Small intestine (tissue), 7 donors: ENCODE measurements at regions not wholly inside any gene's neighbourhood (a gene's known extent, or its start where the extent isn't known, plus 50 kb on each side); places are given as distances from the start of the nearest gene placed in this dataset.

ENCODE experiments used
- DNase-seq, 2 donors: peaks; one replicate each; pipeline versions ENCODE4 v3.0.0 to v3.0.0-alpha.2; 2013
- FAIRE-seq: peaks from 2 replicates; lab custom pipeline; 2012; peaks lifted over from hg19 to GRCh38; lab: Jason Lieb, UNC
- H3K27ac ChIP-seq, 3 donors: one replicate each; pipeline ENCODE4 v1.5.1; 2013; ENCODE audit warnings: low read length in 2 of 3, mild to moderate bottlenecking in 2 of 3, control low read depth in 1 of 3, inconsistent platforms in 1 of 3, low read depth in 1 of 3, moderate library complexity in 1 of 3
- H3K27me3 ChIP-seq, 3 donors: one replicate each; pipeline ENCODE4 v1.6.1; 2013; ENCODE audit warnings: low read length in 3 of 3, inconsistent platforms in 1 of 3; ENCODE audit not compliant: control insufficient read depth in 3 of 3, insufficient read depth in 3 of 3
- H3K36me3 ChIP-seq, 3 donors: one replicate each; pipeline ENCODE4 v1.6.1; 2013; ENCODE audit warnings: low read length in 3 of 3, inconsistent platforms in 1 of 3, low read depth in 1 of 3, mild to moderate bottlenecking in 1 of 3, moderate library complexity in 1 of 3; ENCODE audit not compliant: control insufficient read depth in 3 of 3, insufficient read depth in 2 of 3
- H3K4me1 ChIP-seq, 3 donors: one replicate each; pipeline ENCODE4 v1.6.1; 2013; ENCODE audit warnings: low read length in 2 of 3, inconsistent platforms in 1 of 3, low read depth in 1 of 3, mild to moderate bottlenecking in 1 of 3, moderate library complexity in 1 of 3; ENCODE audit not compliant: control insufficient read depth in 3 of 3, insufficient read depth in 2 of 3
- H3K4me3 ChIP-seq, 3 donors: one replicate each; pipeline ENCODE4 v1.5.1; 2013; ENCODE audit warnings: low read length in 3 of 3, control low read depth in 1 of 3, inconsistent platforms in 1 of 3, low read depth in 1 of 3, mild to moderate bottlenecking in 1 of 3, moderate library complexity in 1 of 3
- H3K9me3 ChIP-seq, 2 donors: one replicate each; pipeline ENCODE4 v1.6.1; 2013; ENCODE audit warnings: low read depth in 1 of 2, low read length in 1 of 2; ENCODE audit not compliant: control insufficient read depth in 2 of 2, insufficient read depth in 1 of 2
- WGBS, 3 donors: extraction: QIAGEN DNeasy Blood & Tissue Kit; methylation state at CpG; one replicate each; pipeline ENCODE4 v1.1.7; 2013; 5-methylcytosine and 5-hydroxymethylcytosine counted together
- donor health status: healthy with polysubstance abuse.
- donor health status: control.
- donor health status: control.
- donor health status: Bipolar disorder and iron deficiency.
- donor health status: healthy.

DNA sequence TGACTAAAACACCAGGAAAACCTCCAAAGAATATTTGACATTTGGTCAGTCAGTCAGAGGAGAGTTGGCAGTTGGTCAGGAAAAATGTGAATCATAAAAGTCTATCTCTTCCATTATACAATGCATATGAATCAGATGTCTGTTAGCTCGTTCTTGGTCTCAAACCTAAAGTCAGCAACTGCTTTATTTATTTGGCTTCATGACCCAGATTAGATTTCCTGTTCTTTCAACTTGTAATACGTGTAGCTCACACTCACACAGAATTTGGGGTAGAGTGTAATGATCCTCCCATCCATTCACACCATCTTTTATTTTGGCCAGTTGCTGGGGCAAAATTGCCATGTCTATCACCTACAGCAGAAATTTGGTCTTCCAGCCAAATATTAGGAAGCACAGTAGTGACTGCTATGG lies 81.9 kb upstream of the COL5A2 start:
- 32 to 45% (median 36%) methylated on average over 2 of the region's 2 CpGs for WGBS, 3 donors
- FAIRE-seq (no peak), DNase-seq (no peak)
- peaks cover 0 to 4% (median 0%) of the 10 kb centered on the region in 3 donors for H3K4me1 ChIP-seq
- H3K4me3 ChIP-seq, result no peak overlapping the region
- H3K9me3 ChIP-seq, result peaks cover 2 to 4% of the 10 kb centered on the region in 2 donors
- no peaks in the 10 kb centered on the region for H3K36me3 ChIP-seq
- no peaks in the 10 kb centered on the region for H3K27me3 ChIP-seq
- no peak overlapping the region for H3K27ac ChIP-seq

DNA sequence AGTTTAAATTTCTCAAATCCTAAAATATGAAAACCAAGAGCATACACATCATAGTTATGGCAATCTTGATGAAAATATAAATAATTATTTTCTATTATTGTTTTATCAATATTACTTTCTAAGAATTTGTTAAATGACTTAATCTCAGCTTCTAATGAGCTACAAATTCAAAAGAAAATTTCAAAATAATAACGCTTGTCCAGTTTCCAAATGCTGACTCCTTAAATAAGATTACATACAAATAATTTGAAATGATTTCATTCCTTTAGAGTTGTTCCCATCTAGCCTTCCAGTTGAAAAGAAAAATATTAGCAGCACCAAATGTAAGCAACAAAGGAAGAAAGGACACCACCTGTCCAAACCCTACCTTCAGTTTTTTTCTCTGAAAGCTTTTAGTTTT lies 82.4 kb upstream of the COL5A2 start:
- Histone ChIP-seq H3K27ac (no peak overlapping the region), H3K36me3 (no peaks in the 10 kb centered on the region), H3K9me3 (peaks cover 2 to 4% of the 10 kb centered on the region in 2 donors), H3K27me3 (no peaks in the 10 kb centered on the region), H3K4me1 (peaks cover 0 to 4% (median 0%) of the 10 kb centered on the region in 3 donors), H3K4me3 (no peak overlapping the region)
- 89 to 98% (median 92%) methylated on average over 1 of the region's 1 CpG for WGBS, 3 donors
- FAIRE-seq, result no peak
- no peak for DNase-seq

DNA sequence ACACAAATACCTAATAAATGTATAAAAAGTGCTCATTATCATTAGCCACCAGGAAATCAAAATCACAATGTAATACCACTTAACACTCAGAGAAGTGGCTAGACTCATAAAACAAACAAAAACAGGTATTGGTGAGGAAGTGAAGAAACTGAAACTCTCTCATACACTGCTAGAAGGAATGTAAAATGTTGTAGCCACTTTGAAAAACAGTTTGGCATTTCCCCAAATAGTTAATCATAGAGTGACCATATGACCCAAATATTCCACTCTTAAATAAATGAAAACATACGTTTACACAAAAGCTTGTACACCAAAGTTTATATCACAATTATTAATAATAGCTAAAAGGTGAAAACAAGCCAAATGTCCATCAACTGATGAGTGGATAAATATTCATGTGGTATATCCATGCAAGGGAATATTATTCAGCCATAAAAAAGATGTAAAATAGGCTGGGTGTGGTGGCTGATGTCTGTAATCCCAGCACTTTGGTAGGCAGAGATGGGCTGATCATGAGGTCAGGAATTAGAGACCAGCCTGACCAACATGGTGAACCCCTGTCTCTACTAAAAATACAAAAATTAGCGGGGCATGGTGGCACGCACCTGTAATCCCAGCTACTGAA lies 86.2 kb upstream of the COL5A2 start:
- H3K9me3 ChIP-seq, result peaks cover 0 to 4% of the 10 kb centered on the region in 2 donors
- H3K4me3 ChIP-seq, result no peak overlapping the region
- H3K27ac ChIP-seq, result no peak overlapping the region
- FAIRE-seq (no peak), DNase-seq (no peak)
- WGBS, 3 donors, result 80 to 98% (median 82%) methylated on average over 3 of the region's 3 CpGs
- peaks cover 0 to 4% (median 0%) of the 10 kb centered on the region in 3 donors for H3K4me1 ChIP-seq
- no peaks in the 10 kb centered on the region for H3K36me3 ChIP-seq
- H3K27me3 ChIP-seq, result no peaks in the 10 kb centered on the region

DNA sequence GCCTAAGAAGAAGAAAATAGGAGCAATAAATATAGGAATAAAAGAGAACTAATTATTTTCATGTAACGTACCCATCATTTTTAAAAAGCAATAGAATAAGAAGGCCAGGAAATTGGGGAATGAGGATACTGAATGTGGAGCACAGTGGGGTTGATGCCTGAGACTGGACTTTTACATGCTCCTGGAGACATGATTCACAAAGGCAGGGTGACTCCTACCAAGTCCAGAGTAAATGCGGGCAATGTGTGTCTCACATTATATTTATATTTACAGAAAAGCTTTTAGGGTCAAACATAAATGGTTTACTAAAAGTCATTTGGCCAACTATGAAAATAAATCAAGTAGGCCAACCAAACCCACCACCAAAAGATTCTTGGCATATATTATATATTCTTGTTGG lies 87.9 kb upstream of the COL5A2 start:
- Histone ChIP-seq H3K27me3 (no peaks in the 10 kb centered on the region), H3K4me1 (no peaks in the 10 kb centered on the region), H3K27ac (no peak overlapping the region), H3K36me3 (no peaks in the 10 kb centered on the region), H3K9me3 (peaks cover 0 to 4% of the 10 kb centered on the region in 2 donors), H3K4me3 (no peak overlapping the region)
- 46 to 49% (median 46%) methylated on average over 2 of the region's 2 CpGs for WGBS, 3 donors
- FAIRE-seq (no peak), DNase-seq (no peak)

DNA sequence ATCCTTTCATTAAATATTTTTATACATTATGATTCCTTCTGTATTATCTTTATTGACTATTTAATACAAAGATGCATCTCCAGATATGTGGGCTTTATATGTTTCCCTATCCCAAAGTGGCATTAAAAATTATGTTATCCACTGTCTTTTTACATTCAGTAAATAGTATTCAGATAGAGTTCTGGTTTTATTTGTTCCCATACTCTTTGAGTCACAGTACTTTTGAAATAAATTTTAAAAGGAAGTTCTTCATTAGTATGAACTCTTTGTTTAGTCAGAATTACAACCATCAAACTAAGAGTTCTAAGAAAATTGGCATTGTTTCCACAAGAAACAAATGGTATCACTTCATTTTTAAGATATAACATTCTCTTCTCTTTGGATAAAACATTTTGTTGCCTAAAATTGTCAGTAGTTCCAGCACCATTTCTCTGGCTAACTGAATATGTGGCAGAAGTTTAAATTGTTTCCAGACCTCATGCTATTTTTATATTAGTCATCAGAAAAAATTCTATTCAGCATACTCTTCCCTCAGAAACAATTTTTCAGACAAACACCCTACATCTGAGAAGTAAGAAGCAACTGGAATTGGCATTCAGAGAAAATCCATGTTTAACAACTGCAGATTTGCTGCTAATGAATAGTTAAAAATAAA lies 88.5 kb upstream of the COL5A2 start:
- Histone ChIP-seq H3K9me3 (peaks cover 0 to 4% of the 10 kb centered on the region in 2 donors), H3K4me3 (no peak overlapping the region), H3K4me1 (no peaks in the 10 kb centered on the region), H3K36me3 (no peaks in the 10 kb centered on the region), H3K27me3 (no peaks in the 10 kb centered on the region), H3K27ac (no peak overlapping the region)
- no peak for DNase-seq
- no peak for FAIRE-seq

DNA sequence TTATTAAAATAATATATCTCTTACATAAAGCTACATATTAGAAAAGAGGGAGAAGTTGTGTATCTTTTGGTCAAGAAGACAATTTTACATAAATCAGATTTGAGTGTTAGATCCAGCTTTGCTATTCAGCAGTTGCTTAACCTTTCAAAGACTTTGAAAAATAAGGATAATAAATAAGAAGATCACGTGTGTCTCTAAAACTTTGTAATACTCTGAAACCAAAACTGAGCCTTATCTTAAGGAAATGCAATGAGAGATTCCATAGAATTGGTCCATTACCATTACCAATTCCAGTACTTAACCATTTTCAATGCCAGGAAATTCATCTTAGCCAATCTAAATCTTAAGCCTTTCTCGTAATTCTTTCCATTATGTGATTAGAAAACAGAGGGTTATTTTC lies 89.2 kb upstream of the COL5A2 start:
- FAIRE-seq (no peak), DNase-seq (no peak)
- WGBS, 3 donors, result 72 to 78% (median 76%) methylated on average over 2 of the region's 2 CpGs

DNA sequence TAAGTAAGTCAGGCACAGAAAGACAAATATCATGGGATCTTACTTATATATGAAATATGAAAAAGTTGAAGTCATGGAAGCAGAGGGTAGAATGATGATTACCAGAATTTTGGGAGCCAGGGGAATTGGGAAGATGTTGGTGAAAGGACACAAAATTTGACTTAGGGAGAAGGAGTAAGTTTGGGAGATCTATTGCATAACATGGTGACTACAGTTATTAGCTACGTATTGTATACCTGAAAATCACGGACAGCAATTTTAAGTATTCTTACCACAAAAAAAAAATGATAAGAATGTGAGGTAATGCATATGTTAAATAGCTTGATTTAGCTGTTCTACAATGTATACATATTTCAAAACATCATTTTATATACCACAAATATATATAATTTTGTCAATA lies 94.2 kb upstream of the COL5A2 start:
- H3K27me3 ChIP-seq, result no peaks in the 10 kb centered on the region
- no peak for FAIRE-seq
- H3K27ac ChIP-seq, result no peak overlapping the region
- no peak overlapping the region for H3K4me3 ChIP-seq
- 44 to 67% (median 51%) methylated on average over 2 of the region's 2 CpGs for WGBS, 3 donors
- H3K36me3 ChIP-seq, result no peaks in the 10 kb centered on the region
- no peaks in the 10 kb centered on the region for H3K4me1 ChIP-seq
- DNase-seq, result no peak
- H3K9me3 ChIP-seq, result no peaks in the 10 kb centered on the region

More for the DNA sequence above, 89.2 kb upstream of the COL5A2 start:
- H3K4me1 ChIP-seq, result no peaks in the 10 kb centered on the region
- H3K27me3 ChIP-seq, result no peaks in the 10 kb centered on the region
- H3K36me3 ChIP-seq, result no peaks in the 10 kb centered on the region
- no peak overlapping the region for H3K4me3 ChIP-seq
- H3K9me3 ChIP-seq, result peaks cover 0 to 4% of the 10 kb centered on the region in 2 donors
- H3K27ac ChIP-seq, result no peak overlapping the region

DNA sequence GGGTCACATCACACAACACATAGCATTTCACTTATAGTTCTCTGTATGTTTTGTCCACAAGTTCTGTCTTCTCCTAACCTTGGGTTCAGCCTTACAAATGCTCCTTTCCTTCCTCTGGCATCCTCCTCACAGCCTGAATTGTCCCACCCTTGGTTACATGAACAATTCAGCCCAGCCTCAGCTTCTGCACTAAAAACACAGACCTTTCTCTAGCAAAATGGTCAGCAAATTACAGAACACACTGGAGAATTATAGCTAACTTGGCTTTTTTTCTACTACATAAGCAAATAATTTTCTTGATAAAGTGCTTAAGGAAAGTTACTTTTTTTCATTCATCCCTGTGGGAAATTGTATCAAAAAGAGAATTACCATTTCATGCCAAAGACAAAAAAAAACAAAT lies 94.8 kb upstream of the COL5A2 start:
- Histone ChIP-seq H3K36me3 (no peaks in the 10 kb centered on the region), H3K4me3 (no peak overlapping the region), H3K27ac (no peak overlapping the region), H3K27me3 (no peaks in the 10 kb centered on the region), H3K9me3 (no peaks in the 10 kb centered on the region), H3K4me1 (no peaks in the 10 kb centered on the region)
- DNase-seq, result no peak
- FAIRE-seq, result no peak

DNA sequence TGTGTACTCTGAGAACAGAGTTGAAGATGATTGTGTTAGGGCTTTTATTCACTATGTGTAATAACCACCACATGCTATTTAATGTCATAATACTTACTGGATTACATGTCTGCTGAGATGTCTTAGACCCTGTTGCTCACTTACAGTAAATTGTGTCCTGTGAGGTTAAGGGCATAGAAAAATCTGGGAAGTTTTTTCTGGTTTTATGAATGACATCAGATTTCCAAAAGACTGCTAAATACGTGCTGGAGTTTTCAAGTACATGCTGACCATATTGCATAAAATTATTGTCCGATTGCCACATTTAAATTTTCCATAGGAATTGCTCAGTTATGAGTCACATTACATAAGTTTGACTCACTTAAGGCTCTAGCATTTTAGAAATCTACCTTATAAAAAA lies 96.7 kb upstream of the COL5A2 start:
- FAIRE-seq (no peak), DNase-seq (no peak)
- WGBS, 3 donors, result 75 to 89% (median 79%) methylated on average over 2 of the region's 2 CpGs
- Histone ChIP-seq H3K27ac (no peak overlapping the region), H3K4me3 (no peak overlapping the region), H3K4me1 (no peaks in the 10 kb centered on the region), H3K9me3 (peaks cover 0 to 3% of the 10 kb centered on the region in 2 donors), H3K27me3 (no peaks in the 10 kb centered on the region), H3K36me3 (no peaks in the 10 kb centered on the region)
